Iris pigment epithelial cell (primary cell): ENCODE measurements at regions not wholly inside any gene's neighbourhood (a gene's known extent, or its start where the extent isn't known, plus 50 kb on each side); places are given as distances from the start of the nearest gene placed in this dataset.

Experiments used
- DNase-seq: peaks from one replicate; pipeline ENCODE4 v3.0.0-alpha.2; 2011; ENCODE audit warnings: low read depth

GRCh38 chr1:99538618-99538956, 107.3 kb upstream of the PALMD start:
- no peak for DNase-seq

GRCh38 chr1:99539131-99539530, 106.8 kb upstream of the PALMD start:
- no peak for DNase-seq

- peak; percentile 30 for DNase-seq
These were observed 105.2 kb upstream of the PALMD start for GRCh38 chr1:99540744-99541143.

GRCh38 chr1:99544328-99544727, 101.6 kb upstream of the PALMD start:
- DNase-seq: peak; percentile 85

GRCh38 chr1:99546432-99547416, 99.2 kb upstream of the PALMD start:
- peak; percentile 56 for DNase-seq

GRCh38 chr1:99548943-99549605, 96.8 kb upstream of the PALMD start:
- DNase-seq: peak; percentile 73

GRCh38 chr1:99550198-99550597, 95.7 kb upstream of the PALMD start:
- no peak for DNase-seq

- DNase-seq: no peak
These were observed 93.9 kb upstream of the PALMD start for GRCh38 chr1:99551812-99552614.

- no peak for DNase-seq
These were observed 92.6 kb upstream of the PALMD start for GRCh38 chr1:99553301-99553700.

GRCh38 chr1:99553819-99554218, 92.1 kb upstream of the PALMD start:
- DNase-seq: peak; percentile 45

- DNase-seq: no peak
These were observed 91.2 kb upstream of the PALMD start for GRCh38 chr1:99554727-99555126.

GRCh38 chr1:99557546-99558202, 88.2 kb upstream of the PALMD start:
- peak; percentile 94 for DNase-seq

- DNase-seq: no peak
These were observed 86.7 kb upstream of the PALMD start for GRCh38 chr1:99559166-99559565.

- DNase-seq: no peak
These were observed 85.5 kb upstream of the PALMD start for GRCh38 chr1:99560207-99561040.

GRCh38 chr1:99561952-99562351, 84.0 kb upstream of the PALMD start:
- DNase-seq: no peak

GRCh38 chr1:99565606-99566289, 80.2 kb upstream of the PALMD start:
- DNase-seq: no peak

- no peak for DNase-seq
These were observed 79.5 kb upstream of the PALMD start for GRCh38 chr1:99566290-99567021.

GRCh38 chr1:99570486-99571089, 75.3 kb upstream of the PALMD start:
- DNase-seq: no peak

GRCh38 chr1:99571092-99571734, 74.7 kb upstream of the PALMD start:
- no peak for DNase-seq
